PC-9 (cell line): ENCODE measurements at regions not wholly inside any gene's neighbourhood (a gene's known extent, or its start where the extent isn't known, plus 50 kb on each side); places are given as distances from the start of the nearest gene placed in this dataset.

ENCODE experiments used
- EZH2 ChIP-seq: fragments of 200-600 bp; sonication (generic); IDR thresholded peaks from 2 replicates; pipeline ENCODE4 v1.8.0; 2017; ENCODE audit warnings: antibody characterized with exemption, low read depth
- TF ChIP-seq, protein P1 (sequence below): fragments of 200-600 bp; sonication (generic); conservative IDR thresholded peaks from 2 replicates; pipeline ENCODE4 v1.6.1; 2017; ENCODE audit warnings: mixed run types, antibody characterized with exemption, mild to moderate bottlenecking, moderate library complexity

DNA sequence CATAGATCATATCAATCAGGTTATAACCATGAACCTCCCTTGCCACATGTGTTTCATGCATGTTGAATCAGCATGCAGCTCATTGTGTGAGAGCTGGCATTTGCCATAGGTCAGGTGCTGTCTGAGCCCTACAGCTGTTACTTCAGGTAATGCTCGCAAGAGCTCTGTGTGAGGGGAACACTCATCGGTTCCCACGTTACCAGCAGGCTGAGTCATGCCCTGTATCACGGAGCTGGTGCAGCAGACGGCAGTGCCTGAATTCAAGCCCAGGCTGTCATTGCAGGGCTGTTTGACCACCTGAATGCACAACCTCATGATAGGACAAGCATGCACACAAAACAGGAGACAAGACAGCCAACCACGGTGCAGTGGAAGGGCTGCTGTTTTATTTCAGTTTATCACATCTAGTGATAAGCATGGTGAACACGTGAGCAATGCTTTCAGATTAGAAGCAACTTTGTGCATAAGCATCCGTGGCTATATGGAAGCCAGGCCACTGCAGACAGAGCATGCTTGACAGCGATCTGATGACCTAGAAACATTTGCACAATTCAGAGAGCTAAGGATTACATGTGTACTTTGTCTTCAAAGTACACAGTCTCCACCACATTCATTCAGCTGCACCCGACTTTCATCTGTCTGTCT is 56.4 kb upstream of the PFKP start:
- TF ChIP-seq EZH2, result no peak
- TF ChIP-seq, protein P1, sequence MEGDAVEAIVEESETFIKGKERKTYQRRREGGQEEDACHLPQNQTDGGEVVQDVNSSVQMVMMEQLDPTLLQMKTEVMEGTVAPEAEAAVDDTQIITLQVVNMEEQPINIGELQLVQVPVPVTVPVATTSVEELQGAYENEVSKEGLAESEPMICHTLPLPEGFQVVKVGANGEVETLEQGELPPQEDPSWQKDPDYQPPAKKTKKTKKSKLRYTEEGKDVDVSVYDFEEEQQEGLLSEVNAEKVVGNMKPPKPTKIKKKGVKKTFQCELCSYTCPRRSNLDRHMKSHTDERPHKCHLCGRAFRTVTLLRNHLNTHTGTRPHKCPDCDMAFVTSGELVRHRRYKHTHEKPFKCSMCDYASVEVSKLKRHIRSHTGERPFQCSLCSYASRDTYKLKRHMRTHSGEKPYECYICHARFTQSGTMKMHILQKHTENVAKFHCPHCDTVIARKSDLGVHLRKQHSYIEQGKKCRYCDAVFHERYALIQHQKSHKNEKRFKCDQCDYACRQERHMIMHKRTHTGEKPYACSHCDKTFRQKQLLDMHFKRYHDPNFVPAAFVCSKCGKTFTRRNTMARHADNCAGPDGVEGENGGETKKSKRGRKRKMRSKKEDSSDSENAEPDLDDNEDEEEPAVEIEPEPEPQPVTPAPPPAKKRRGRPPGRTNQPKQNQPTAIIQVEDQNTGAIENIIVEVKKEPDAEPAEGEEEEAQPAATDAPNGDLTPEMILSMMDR, result no peak
